AG04449 (cell line): ENCODE measurements at regions not wholly inside any gene's neighbourhood (a gene's known extent, or its start where the extent isn't known, plus 50 kb on each side); places are given as distances from the start of the nearest gene placed in this dataset.

Source experiments
- CTCF ChIA-PET: fragments of 350-600 bp; formaldehyde crosslinking; extraction: SDS; loops from one replicate; lab custom pipeline; 2021; ENCODE audit warnings: antibody characterized with exemption; lab: Yijun Ruan, JAX
- POLR2A ChIA-PET: fragments of 400-600, 350-600 bp; formaldehyde crosslinking; extraction: SDS; loops from one replicate; lab custom pipeline; 2020; ENCODE audit warnings: antibody characterized with exemption, inconsistent platforms; lab: Yijun Ruan, JAX
- DNase-seq: peaks from one replicate; pipeline ENCODE4 v3.0.0-alpha.2; 2010; ENCODE audit warnings: low read depth, low spot score
- H3K4me3 ChIP-seq: 2 replicates; pipeline ENCODE4 v1.5.1; 2011; ENCODE audit warnings: low read depth, mild to moderate bottlenecking, control low read depth, low read length
- CTCF ChIP-seq: IDR thresholded peaks from one replicate; pipeline ENCODE4 v1.5.1; 2011; ENCODE audit warnings: mild to moderate bottlenecking, moderate library complexity, low read length, control low read depth, inconsistent platforms; ENCODE audit not compliant: insufficient read depth; ENCODE audit errors: missing control alignments

GRCh38 chr4:129323658-129324057 is 227.7 kb downstream of the C4orf33 start:
- H3K4me3 ChIP-seq = no peak overlapping the region
- DNase-seq = no peak
- ChIA-PET CTCF (no interaction called here), POLR2A (no interaction called here)
- TF ChIP-seq CTCF = no peak

DNA sequence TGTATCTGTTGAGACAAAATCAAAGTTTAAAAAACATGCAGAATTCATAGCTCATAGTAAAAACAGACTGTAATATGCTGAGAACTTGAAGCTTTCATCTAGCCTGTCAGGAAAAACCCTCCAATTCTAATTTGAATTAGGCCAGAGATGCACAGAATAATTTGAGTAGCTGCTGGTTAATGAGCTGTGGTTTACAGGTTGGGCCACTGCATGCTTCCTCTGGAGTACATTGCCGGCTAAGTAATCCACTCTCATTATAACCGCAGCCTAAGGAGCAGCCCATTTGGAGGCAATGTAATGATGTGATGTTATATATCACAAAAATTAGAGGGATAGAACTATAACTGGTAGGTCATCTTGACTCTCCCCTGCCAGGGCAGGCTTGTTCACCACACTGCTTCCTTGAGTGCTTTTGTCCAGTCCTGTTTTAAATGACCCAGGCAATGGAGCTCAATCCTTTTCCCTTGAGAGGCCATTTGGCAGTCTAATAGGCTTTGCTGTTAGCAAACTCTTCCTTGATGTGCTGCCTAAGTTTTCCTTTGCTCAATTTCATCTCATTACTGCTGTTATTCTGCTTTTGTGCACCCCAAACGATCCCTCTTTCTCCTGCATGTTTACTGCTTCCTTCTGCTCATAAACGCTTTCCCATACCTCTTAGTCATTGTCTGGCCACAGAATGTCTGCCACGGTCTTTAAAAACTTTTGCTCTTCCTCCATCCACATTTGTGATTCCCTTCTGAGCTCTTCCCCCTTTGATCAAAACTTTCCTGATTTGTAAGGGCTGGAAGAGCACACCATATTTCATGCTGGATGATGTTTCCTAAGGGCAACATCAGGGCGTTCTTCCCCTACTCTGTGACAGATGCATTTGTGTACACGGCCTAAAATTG is 230.9 kb downstream of the C4orf33 start:
- H3K4me3 ChIP-seq = no peak overlapping the region
- no peak for TF ChIP-seq CTCF
- ChIA-PET POLR2A (no interaction called here), CTCF (interaction anchor here (0.7 to 1.1 kb wide), 2 partner anchors 20 to 234 kb away, joined by 3 read pairs; no protein-coding TSS in a partner anchor)
- no peak for DNase-seq

GRCh38 chr4:129327637-129328036 is 231.7 kb downstream of the C4orf33 start:
- no peak for TF ChIP-seq CTCF
- ChIA-PET CTCF (interaction anchor here (0.7 kb wide), 1 partner anchor 233 kb away, joined by 3 read pairs; no protein-coding TSS in a partner anchor), POLR2A (no interaction called here)
- DNase-seq = no peak
- H3K4me3 ChIP-seq = no peak overlapping the region

DNA sequence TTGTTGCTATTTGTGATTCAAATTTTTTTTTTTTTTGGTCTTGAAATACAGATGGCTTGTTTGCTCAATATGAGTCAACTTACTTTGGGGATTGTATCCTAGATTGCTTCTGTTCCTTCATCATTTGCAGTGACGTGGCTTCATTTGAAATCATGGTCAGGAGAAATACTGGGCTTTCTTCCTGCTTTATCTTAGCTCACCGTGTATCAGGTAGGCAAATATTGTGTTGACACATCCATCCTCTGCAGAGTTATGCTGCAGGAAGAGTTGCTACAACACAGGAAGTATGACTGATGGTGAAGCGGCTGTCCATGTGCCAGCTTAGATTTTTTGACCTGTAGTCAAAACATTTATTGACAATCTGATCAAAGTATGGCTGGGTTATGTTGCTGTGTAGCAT is 232.2 kb downstream of the C4orf33 start:
- POLR2A ChIA-PET = no interaction called here

DNA sequence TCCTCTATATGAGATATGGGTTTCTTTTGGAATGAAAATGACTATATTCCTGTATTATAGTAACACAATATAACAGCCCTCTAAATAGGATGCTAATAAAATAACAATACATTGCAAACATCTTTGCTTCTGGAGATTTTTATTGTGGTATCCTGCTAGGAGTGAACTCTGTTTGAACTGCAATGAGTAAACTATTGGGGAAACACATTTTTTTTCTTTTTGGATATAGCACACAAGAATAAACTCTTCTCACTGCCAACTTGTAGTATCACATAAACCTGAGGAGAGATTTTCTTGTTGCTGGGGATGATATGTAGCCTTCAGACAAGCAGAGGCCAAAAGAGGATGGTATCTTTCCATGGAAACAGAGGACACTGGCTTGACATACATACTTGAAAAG is 238.2 kb downstream of the C4orf33 start:
- no peak for TF ChIP-seq CTCF
- no peak overlapping the region for H3K4me3 ChIP-seq
- ChIA-PET CTCF (interaction anchor here (1.2 to 1.7 kb wide), 2 partner anchors 9 to 10 kb away, joined by 3 to 6 read pairs; no protein-coding TSS in a partner anchor), POLR2A (no interaction called here)
- DNase-seq = no peak

More for the DNA sequence above, 232.2 kb downstream of the C4orf33 start:
- no peak for DNase-seq
- CTCF ChIA-PET = no interaction called here
- no peak for TF ChIP-seq CTCF
- no peak overlapping the region for H3K4me3 ChIP-seq

DNA sequence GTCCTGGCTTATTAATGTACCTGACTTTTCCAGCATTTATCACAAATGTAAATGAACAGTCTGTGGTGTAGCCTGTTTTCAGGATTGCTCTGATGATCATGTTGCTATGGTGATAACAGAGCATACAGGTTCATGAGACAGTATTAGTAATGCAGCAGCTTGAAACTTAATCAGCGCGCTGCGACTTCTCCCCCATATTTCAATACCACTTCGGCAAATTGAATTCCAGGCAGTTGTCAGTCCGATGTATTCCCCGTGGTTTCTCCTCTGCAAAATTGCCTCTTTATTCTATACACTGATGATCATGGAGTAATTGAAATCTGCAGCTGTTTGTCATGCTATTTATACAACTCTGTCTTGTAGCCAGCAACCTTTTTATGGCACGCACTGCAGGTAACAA is 239.3 kb downstream of the C4orf33 start:
- CTCF ChIA-PET = interaction anchor here (1.2 kb wide), 1 partner anchor 9 kb away, joined by 3 read pairs; no protein-coding TSS in a partner anchor
- no peak for DNase-seq
- no peak for TF ChIP-seq CTCF

More for the DNA sequence above, 239.3 kb downstream of the C4orf33 start:
- H3K4me3 ChIP-seq = no peak overlapping the region
- POLR2A ChIA-PET = no interaction called here
